Sigmoid colon (tissue), 4 donors: ENCODE measurements at regions not wholly inside any gene's neighbourhood (a gene's known extent, or its start where the extent isn't known, plus 50 kb on each side); places are given as distances from the start of the nearest gene placed in this dataset.

Source experiments
- CTCF ChIP-seq, 4 experiments: fragments of 450-650 bp in 3 of 4; fragments of 200-600 bp in 1 of 4; IDR thresholded peaks; one replicate each; pipeline ENCODE4 v1.5.1; 2016 to 2019; ENCODE audit warnings: antibody characterized with exemption in 4 of 4, mild to moderate bottlenecking in 3 of 4, moderate library complexity in 2 of 4
- POLR2AphosphoS5 ChIP-seq, 4 donors: sonication (generic); formaldehyde crosslinking; IDR thresholded peaks; one replicate each; pipeline ENCODE4 v1.6.1; 2017; ENCODE audit warnings: antibody characterized with exemption in 4 of 4

GRCh38 chr19:30783212-30783611, 411.0 kb downstream of the ZNF536 start:
- TF ChIP-seq POLR2AphosphoS5 (IDR thresholded peaks at IDR 0.05), result no peak
- no peak for TF ChIP-seq CTCF (IDR thresholded peaks at IDR 0.05)
